NB4 (cell line): ENCODE measurements at regions not wholly inside any gene's neighbourhood (a gene's known extent, or its start where the extent isn't known, plus 50 kb on each side); places are given as distances from the start of the nearest gene placed in this dataset.

ENCODE experiments used
- DNase-seq: peaks from one replicate; pipeline ENCODE4 v3.0.0; 2010; ENCODE audit warnings: low read depth
- H3K4me3 ChIP-seq: one replicate; pipeline ENCODE4 v1.5.1; 2011; ENCODE audit warnings: mild to moderate bottlenecking, low read depth, low read length, moderate library complexity
- CTCF ChIP-seq: IDR thresholded peaks from one replicate; pipeline ENCODE4 v1.5.1; 2012; ENCODE audit warnings: low read depth, low read length
- MAX ChIP-seq: IDR thresholded peaks from 2 replicates; pipeline ENCODE4 v1.6.1; 2011; ENCODE audit warnings: low read depth, low read length
- MYC ChIP-seq: IDR thresholded peaks from 2 replicates; pipeline ENCODE4 v1.6.1; 2011; ENCODE audit warnings: low read depth, low read length
- POLR2A ChIP-seq: IDR thresholded peaks from 2 replicates; pipeline ENCODE4 v1.6.1; 2011; ENCODE audit warnings: mild to moderate bottlenecking; ENCODE audit not compliant: insufficient read length; ENCODE audit errors: extremely low read depth

DNA sequence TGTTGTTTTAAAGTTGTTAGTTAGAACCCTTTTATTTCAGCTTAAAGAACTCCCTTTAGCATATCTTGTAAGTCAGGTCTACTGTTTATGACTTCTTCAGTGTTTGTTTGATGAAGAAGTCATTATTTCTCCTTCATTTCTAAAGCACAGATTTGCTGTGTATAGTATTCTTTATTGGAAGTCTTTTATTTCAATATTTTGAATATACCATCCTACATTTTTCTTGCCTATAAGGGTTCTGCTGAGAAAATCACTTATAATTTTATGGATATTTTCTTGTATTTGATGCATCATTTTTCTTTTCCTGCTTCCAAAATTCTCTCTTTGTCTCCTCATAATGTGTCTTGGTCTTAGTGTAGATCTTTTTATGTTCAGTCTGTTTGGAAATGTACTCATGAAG is 134.5 kb downstream of the CPXCR1 start:
- DNase-seq: no peak
- TF ChIP-seq CTCF (no peak), POLR2A (no peak), MAX (no peak), MYC (no peak)
- H3K4me3 ChIP-seq: no peak overlapping the region

DNA sequence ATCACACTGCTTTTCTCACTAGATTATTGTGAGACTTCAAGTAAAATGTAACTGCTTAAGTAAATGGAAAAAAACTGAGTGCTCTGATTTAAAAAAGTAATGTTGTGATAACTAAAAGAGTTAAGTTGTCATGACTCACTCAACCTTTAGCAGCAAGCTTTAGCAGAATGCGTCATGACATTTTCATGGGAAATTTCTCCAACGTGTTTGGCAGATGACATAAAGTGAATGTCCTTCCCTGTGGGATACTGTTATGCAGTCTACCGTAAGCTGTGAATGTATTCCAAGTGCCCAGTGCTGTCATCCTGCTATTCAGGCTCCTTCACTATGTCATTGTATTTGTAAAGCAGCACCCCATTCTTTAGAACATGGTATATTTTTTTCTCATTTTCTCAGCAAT is 136.2 kb downstream of the CPXCR1 start:
- no peak for DNase-seq
- H3K4me3 ChIP-seq: no peak overlapping the region

DNA sequence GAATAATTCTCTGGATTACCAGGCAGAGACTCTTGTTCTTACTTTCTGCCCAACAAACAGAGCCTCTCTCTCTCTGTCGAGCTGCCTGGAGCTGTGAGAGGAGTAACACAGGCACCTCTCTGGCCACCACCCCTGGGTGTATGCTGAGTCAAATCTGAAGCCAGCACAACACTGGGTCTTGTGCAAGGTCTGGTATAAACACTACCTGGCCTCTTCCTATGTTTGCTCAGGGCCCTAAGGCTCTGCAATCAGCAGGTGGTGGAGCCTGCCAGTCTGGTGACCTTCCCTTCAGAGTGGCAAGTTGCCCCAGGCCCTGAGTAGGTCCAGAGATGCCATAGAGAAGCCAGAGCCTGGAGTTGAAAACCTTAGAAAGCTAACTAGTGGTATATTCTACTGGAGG is 139.9 kb downstream of the CPXCR1 start:
- TF ChIP-seq POLR2A: no peak
- no peak for TF ChIP-seq MYC
- TF ChIP-seq CTCF: no peak
- no peak for TF ChIP-seq MAX
- DNase-seq: no peak
- H3K4me3 ChIP-seq: no peak overlapping the region

More for the DNA sequence above, 136.2 kb downstream of the CPXCR1 start:
- TF ChIP-seq MAX (no peak), MYC (no peak), POLR2A (no peak), CTCF (no peak)

DNA sequence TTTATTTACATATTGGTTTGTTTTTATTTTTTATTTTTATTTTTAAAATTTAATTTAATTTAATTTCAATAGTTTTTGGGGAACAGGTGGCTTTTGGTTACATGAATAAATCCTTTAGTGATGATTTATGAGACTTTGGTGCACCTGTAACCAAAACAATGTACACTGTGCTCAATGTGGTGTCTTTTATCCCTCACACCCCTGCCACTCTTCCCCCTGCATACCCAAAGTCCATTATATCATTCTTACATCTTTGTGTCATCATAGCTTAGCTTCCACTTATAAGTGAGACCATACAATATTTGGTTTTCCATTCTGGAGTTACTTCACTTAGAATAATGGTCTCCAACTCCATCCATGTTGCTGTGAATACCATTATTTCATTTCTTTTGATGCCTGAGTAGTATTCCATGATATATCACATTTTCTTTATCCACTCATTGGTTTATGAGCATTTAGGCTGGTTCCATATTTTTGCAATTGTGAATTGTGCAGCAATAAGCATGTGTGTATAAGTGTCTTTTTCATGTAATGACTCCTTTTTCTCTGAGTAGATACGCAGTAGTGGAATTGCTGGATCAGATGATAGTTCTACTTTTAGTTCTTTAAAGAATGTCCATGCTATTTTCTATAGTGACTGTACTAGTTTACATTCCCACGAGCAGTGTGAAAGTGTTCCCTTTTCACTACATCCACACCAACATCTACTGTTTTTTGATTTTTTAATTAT is 157.1 kb downstream of the CPXCR1 start:
- no peak overlapping the region for H3K4me3 ChIP-seq
- no peak for TF ChIP-seq MAX
- no peak for TF ChIP-seq MYC
- TF ChIP-seq CTCF: no peak
- TF ChIP-seq POLR2A: no peak
- DNase-seq: no peak

- H3K4me3 ChIP-seq: no peak overlapping the region
- no peak for TF ChIP-seq MAX
- no peak for TF ChIP-seq MYC
- no peak for TF ChIP-seq CTCF
- no peak for TF ChIP-seq POLR2A
- DNase-seq: no peak
These were observed 161.0 kb downstream of the CPXCR1 start for GRCh38 chrX:88908056-88908455.
